ENCODE measurements at regions not wholly inside any gene's neighbourhood (a gene's known extent, or its start where the extent isn't known, plus 50 kb on each side); places are given as distances from the start of the nearest gene placed in this dataset.

DNA sequence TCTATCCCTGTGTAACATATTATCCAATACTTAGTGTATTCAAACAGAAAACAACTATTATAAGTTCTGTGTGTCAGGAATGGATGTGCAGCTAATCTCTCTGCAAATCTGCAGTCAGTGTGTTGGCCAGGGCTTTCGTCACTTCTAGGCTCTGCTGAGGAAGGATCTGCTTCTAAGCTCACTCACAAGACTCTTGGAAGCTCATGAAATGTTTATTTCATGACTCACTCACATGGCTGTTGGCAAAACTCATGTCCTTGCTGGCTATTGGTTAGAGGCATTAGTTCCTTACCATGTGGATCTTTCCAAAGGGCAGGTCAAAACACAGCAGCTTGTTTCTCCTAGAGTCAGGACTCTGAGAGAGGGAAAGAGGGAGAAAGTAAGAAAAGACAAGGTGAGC lies 367.4 kb upstream of the SMARCA2 start:
- no peak overlapping the region for H3K4me3 ChIP-seq (ENCODE audit: low read depth, low read length)
- no peaks in the 10 kb centered on the region for H3K36me3 ChIP-seq (ENCODE audit: control insufficient read depth, insufficient read depth, low read length)
- DNase-seq (ENCODE audit: low read depth): peak; percentile 96
- H3K27me3 ChIP-seq (ENCODE audit: control insufficient read depth, insufficient read depth, low read length): no peaks in the 10 kb centered on the region
- peak; percentile 96 for FAIRE-seq
- TF ChIP-seq, protein P1, sequence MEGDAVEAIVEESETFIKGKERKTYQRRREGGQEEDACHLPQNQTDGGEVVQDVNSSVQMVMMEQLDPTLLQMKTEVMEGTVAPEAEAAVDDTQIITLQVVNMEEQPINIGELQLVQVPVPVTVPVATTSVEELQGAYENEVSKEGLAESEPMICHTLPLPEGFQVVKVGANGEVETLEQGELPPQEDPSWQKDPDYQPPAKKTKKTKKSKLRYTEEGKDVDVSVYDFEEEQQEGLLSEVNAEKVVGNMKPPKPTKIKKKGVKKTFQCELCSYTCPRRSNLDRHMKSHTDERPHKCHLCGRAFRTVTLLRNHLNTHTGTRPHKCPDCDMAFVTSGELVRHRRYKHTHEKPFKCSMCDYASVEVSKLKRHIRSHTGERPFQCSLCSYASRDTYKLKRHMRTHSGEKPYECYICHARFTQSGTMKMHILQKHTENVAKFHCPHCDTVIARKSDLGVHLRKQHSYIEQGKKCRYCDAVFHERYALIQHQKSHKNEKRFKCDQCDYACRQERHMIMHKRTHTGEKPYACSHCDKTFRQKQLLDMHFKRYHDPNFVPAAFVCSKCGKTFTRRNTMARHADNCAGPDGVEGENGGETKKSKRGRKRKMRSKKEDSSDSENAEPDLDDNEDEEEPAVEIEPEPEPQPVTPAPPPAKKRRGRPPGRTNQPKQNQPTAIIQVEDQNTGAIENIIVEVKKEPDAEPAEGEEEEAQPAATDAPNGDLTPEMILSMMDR (IDR thresholded peaks at IDR 0.05; ENCODE audit: insufficient read depth, low read length, severe bottlenecking): no peak

DNA sequence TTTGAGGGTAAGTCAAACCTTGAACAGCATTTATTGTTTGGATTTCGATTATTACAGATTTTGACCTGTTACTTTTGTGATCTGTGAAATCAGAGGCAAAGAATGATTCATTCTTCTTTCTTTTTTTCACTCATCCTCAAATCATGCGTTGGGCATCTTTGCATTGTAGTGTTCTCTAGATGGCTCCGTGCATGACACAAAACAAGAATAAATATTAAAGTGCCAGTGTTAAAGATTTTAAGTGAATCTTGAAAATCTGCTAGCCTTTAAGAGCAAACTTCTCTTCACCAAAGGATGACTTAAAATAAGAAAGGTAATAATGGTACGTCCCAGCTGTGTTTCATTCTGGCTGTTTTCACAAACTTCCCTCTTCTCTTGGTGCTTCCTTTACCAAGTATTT lies 361.9 kb upstream of the SMARCA2 start:
- Histone ChIP-seq H3K4me3 (ENCODE audit: low read depth, low read length) (no peak overlapping the region), H3K36me3 (ENCODE audit: control insufficient read depth, insufficient read depth, low read length) (no peaks in the 10 kb centered on the region), H3K27me3 (ENCODE audit: control insufficient read depth, insufficient read depth, low read length) (no peaks in the 10 kb centered on the region)
- FAIRE-seq (no peak), DNase-seq (ENCODE audit: low read depth) (no peak)
- TF ChIP-seq, protein P1 (IDR thresholded peaks at IDR 0.05; ENCODE audit: insufficient read depth, low read length, severe bottlenecking): no peak

DNA sequence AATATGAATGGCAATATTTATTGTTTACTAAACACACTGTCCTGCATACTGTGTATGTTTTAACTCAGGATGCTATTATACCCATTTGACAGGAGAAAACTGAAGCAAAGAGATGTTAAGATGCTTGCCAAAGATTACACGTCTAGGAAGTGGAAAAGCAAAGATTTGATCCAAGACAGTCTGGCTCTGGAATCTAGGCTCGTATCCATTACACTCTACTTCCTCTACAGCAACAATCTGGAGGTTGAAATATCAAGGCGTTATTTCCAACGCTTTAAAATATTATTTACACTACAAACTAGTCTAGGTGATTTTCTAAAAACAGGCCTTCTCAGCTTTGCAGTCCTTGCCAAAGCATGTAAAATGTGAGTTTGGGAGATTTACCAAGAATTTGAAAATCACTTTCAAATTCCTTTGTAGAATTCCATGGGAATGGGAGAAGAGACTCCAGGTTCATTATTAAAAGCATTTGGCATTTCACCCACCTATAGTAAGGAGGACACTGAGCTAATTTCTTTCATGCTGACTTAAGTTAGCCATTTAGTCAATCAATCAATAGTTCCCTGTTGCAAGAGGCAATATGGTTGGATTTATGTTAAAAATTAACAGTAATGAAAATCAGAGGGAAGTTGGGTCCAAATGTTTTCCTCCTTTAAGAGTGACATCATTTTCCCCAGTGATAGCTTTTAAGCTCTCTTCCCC lies 356.3 kb upstream of the SMARCA2 start:
- H3K27me3 ChIP-seq (ENCODE audit: control insufficient read depth, insufficient read depth, low read length): peaks cover 2% of the 10 kb centered on the region
- no peak overlapping the region for H3K4me3 ChIP-seq (ENCODE audit: low read depth, low read length)
- TF ChIP-seq, protein P1 (IDR thresholded peaks at IDR 0.05; ENCODE audit: insufficient read depth, low read length, severe bottlenecking): no peak
- no peak for DNase-seq (ENCODE audit: low read depth)
- no peaks in the 10 kb centered on the region for H3K36me3 ChIP-seq (ENCODE audit: control insufficient read depth, insufficient read depth, low read length)
- FAIRE-seq: no peak

DNA sequence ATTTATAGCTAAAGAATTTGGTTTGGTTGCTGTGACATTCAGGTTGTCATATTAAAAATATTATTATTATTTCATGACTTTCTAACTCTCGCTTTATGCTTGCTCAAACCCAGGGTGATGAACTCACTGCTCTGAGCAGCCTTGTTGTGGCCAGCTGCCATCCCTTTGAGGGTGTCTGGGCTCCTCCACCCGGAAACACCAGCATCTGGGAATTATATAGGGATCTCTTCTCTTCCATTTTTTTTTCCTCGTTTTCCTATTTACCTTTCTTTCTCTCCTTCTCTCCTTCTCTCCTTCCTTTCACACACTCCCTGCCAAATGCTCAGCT lies 355.8 kb upstream of the SMARCA2 start:
- Histone ChIP-seq H3K27me3 (ENCODE audit: control insufficient read depth, insufficient read depth, low read length) (peaks cover 2% of the 10 kb centered on the region), H3K4me3 (ENCODE audit: low read depth, low read length) (no peak overlapping the region), H3K36me3 (ENCODE audit: control insufficient read depth, insufficient read depth, low read length) (no peaks in the 10 kb centered on the region)
- DNase-seq (ENCODE audit: low read depth): no peak
- TF ChIP-seq, protein P1 (IDR thresholded peaks at IDR 0.05; ENCODE audit: insufficient read depth, low read length, severe bottlenecking): no peak
- no peak for FAIRE-seq

DNA sequence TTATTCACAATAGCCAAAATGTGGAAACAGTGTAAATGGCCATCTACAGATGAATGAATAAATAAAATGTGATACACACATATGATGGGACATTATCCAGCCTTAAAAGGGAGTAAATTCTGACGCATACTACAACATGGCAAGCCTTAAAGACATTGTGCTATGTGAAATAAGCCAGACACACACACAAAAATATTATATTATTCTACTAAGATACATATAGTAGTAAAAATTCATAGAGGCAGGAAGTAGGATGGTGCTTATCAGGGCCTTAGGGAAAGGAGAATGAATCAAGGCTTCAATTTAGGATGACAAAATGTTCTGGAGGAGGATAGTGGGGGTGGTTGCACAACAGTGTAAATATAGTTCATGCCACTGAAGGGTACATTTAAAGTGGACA lies 346.7 kb upstream of the SMARCA2 start:
- no peaks in the 10 kb centered on the region for H3K27me3 ChIP-seq (ENCODE audit: control insufficient read depth, insufficient read depth, low read length)
- FAIRE-seq (no peak), DNase-seq (ENCODE audit: low read depth) (no peak)
- no peaks in the 10 kb centered on the region for H3K36me3 ChIP-seq (ENCODE audit: control insufficient read depth, insufficient read depth, low read length)
- TF ChIP-seq, protein P1 (IDR thresholded peaks at IDR 0.05; ENCODE audit: insufficient read depth, low read length, severe bottlenecking): no peak
- no peak overlapping the region for H3K4me3 ChIP-seq (ENCODE audit: low read depth, low read length)

DNA sequence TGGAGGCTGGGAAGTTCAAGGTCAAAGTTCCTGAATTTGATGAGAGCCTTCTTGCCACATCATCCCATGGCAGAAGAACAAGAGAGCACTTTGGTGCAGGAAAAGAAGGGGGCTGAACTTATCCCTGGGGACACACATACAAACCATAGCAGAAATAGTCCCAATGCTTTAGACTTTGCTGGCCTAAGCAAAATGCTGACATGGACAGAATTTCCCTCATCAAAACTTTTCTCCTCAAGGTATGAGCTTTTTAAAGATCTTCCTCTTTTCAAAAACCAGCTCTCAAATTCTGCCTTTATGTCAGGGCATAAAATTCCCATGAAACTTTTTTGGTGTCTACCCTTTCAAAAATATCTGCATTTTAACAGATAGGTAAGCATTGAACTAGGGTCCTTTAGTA lies 341.8 kb upstream of the SMARCA2 start:
- no peak for DNase-seq (ENCODE audit: low read depth)
- H3K36me3 ChIP-seq (ENCODE audit: control insufficient read depth, insufficient read depth, low read length): no peaks in the 10 kb centered on the region

More for the DNA sequence above, 341.8 kb upstream of the SMARCA2 start:
- no peak overlapping the region for H3K4me3 ChIP-seq (ENCODE audit: low read depth, low read length)
- TF ChIP-seq, protein P1 (IDR thresholded peaks at IDR 0.05; ENCODE audit: insufficient read depth, low read length, severe bottlenecking): no peak
- H3K27me3 ChIP-seq (ENCODE audit: control insufficient read depth, insufficient read depth, low read length): no peaks in the 10 kb centered on the region
- no peak for FAIRE-seq
